Ishikawa (cell line): ENCODE measurements at regions not wholly inside any gene's neighbourhood (a gene's known extent, or its start where the extent isn't known, plus 50 kb on each side); places are given as distances from the start of the nearest gene placed in this dataset.

Experiments used
- CEBPB ChIP-seq: IDR thresholded peaks from 2 replicates; pipeline ENCODE4 v1.6.1; 2012
- CREB1 ChIP-seq: IDR thresholded peaks from 2 replicates; pipeline ENCODE4 v1.6.1; 2012; ENCODE audit warnings: low read depth
- EGR1 ChIP-seq: IDR thresholded peaks from 2 replicates; pipeline ENCODE4 v1.6.1; 2012
- EP300 ChIP-seq: IDR thresholded peaks from 2 replicates; pipeline ENCODE4 v1.6.1; 2012; ENCODE audit warnings: borderline replicate concordance
- FOXM1 ChIP-seq: IDR thresholded peaks from 2 replicates; pipeline ENCODE4 v1.6.1; 2012; ENCODE audit warnings: low read depth, borderline replicate concordance
- MAX ChIP-seq: IDR thresholded peaks from 2 replicates; pipeline ENCODE4 v1.6.1; 2012
- NFIC ChIP-seq: IDR thresholded peaks from 2 replicates; pipeline ENCODE4 v1.6.1; 2012
- RAD21 ChIP-seq: IDR thresholded peaks from 2 replicates; pipeline ENCODE4 v1.6.1; 2012; ENCODE audit warnings: low read depth
- TAF1 ChIP-seq: IDR thresholded peaks from 2 replicates; pipeline ENCODE4 v1.6.1; 2012; ENCODE audit warnings: low read depth, mild to moderate bottlenecking
- TCF12 ChIP-seq: IDR thresholded peaks from 2 replicates; pipeline ENCODE4 v1.6.1; 2012; ENCODE audit warnings: low read depth
- TEAD4 ChIP-seq: IDR thresholded peaks from 2 replicates; pipeline ENCODE4 v1.6.1; 2012
- USF1 ChIP-seq: IDR thresholded peaks from 2 replicates; pipeline ENCODE4 v1.6.1; 2012
- YY1 ChIP-seq: IDR thresholded peaks from 2 replicates; pipeline ENCODE4 v1.6.1; 2012; ENCODE audit warnings: low read depth
- ZBTB7A ChIP-seq: IDR thresholded peaks from 2 replicates; pipeline ENCODE4 v1.6.1; 2012; ENCODE audit warnings: low read depth
- TF ChIP-seq, protein P1 (sequence below): IDR thresholded peaks from 2 replicates; pipeline ENCODE4 v1.6.1; 2012; ENCODE audit warnings: low read depth, mild to moderate bottlenecking

GRCh38 chr10:131644289-131644688 is 256.5 kb upstream of the PPP2R2D start:
- no peak for TF ChIP-seq CEBPB
- no peak for TF ChIP-seq NFIC
- TF ChIP-seq CREB1: no peak
- no peak for TF ChIP-seq YY1
- TF ChIP-seq, protein P1, sequence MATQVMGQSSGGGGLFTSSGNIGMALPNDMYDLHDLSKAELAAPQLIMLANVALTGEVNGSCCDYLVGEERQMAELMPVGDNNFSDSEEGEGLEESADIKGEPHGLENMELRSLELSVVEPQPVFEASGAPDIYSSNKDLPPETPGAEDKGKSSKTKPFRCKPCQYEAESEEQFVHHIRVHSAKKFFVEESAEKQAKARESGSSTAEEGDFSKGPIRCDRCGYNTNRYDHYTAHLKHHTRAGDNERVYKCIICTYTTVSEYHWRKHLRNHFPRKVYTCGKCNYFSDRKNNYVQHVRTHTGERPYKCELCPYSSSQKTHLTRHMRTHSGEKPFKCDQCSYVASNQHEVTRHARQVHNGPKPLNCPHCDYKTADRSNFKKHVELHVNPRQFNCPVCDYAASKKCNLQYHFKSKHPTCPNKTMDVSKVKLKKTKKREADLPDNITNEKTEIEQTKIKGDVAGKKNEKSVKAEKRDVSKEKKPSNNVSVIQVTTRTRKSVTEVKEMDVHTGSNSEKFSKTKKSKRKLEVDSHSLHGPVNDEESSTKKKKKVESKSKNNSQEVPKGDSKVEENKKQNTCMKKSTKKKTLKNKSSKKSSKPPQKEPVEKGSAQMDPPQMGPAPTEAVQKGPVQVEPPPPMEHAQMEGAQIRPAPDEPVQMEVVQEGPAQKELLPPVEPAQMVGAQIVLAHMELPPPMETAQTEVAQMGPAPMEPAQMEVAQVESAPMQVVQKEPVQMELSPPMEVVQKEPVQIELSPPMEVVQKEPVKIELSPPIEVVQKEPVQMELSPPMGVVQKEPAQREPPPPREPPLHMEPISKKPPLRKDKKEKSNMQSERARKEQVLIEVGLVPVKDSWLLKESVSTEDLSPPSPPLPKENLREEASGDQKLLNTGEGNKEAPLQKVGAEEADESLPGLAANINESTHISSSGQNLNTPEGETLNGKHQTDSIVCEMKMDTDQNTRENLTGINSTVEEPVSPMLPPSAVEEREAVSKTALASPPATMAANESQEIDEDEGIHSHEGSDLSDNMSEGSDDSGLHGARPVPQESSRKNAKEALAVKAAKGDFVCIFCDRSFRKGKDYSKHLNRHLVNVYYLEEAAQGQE: no peak
- TF ChIP-seq EGR1: no peak
- TF ChIP-seq TEAD4: no peak
- TF ChIP-seq TAF1: no peak
- no peak for TF ChIP-seq ZBTB7A
- TF ChIP-seq USF1: no peak
- no peak for TF ChIP-seq TCF12
- no peak for TF ChIP-seq EP300
- TF ChIP-seq FOXM1: no peak
- no peak for TF ChIP-seq RAD21
- no peak for TF ChIP-seq MAX

- TF ChIP-seq, protein P1: no peak
- TF ChIP-seq USF1: no peak
- TF ChIP-seq YY1: no peak
- no peak for TF ChIP-seq RAD21
- no peak for TF ChIP-seq ZBTB7A
- TF ChIP-seq NFIC: no peak
- TF ChIP-seq CREB1: no peak
These were observed 255.7 kb upstream of the PPP2R2D start for GRCh38 chr10:131644864-131645658.

GRCh38 chr10:131645756-131646155 is 255.1 kb upstream of the PPP2R2D start:
- TF ChIP-seq, protein P1: no peak
- TF ChIP-seq RAD21 (no peak), ZBTB7A (no peak), TEAD4 (no peak), MAX (no peak), CEBPB (no peak), NFIC (no peak), USF1 (no peak), TAF1 (no peak), EGR1 (no peak), EP300 (no peak), FOXM1 (no peak), TCF12 (no peak), CREB1 (no peak), YY1 (no peak)
